Activated CD4-positive, alpha-beta T cell treated with anti-CD3 and anti-CD28 coated beads, Interleukin-2, amount 50 U/mL, for 1 hour (primary cell): ENCODE measurements at regions not wholly inside any gene's neighbourhood (a gene's known extent, or its start where the extent isn't known, plus 50 kb on each side); places are given as distances from the start of the nearest gene placed in this dataset.

Source experiments
- DNase-seq: peaks from one replicate; pipeline ENCODE4 v3.0.0-alpha.2; 2020

DNA sequence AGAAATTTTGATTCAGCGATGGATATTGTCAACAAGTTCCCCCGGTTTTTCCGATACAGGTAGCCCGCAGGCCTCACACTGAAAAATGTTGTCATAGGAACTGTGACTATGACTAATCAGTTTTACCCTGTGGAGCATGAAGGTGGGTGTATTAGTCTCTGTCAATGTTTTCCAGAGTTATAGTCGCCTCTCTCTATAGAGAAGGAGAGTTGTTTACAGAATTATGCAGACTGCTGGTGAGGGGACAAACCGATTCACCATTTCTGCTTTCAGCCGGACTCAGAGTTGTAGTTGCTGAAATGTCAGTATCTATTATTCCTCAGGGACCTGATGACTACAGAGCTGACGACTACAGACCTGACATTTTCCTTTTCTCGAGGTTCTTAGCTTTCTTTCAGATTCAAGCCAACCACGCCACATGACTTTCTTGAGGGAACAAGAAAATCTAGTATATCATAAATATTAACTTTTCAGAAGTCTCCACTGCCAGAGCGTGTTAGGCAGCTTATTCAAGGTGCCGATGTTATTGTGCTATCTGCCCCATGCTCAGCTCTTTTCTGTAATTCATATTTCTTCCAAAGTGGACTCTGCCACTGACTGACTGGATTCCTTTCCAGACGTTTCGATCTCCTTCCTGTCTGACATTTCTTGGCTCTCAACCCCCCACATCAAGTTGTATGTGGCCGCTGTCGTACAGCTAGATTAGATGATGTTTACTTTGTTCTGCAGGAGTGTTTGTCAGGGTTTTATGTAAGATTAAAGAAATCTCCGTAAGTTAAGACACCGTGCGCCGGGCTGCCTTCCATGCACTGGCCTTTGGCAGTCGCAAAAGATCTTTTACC is 178.1 kb downstream of the FGF1 start:
- DNase-seq, result no peak

DNA sequence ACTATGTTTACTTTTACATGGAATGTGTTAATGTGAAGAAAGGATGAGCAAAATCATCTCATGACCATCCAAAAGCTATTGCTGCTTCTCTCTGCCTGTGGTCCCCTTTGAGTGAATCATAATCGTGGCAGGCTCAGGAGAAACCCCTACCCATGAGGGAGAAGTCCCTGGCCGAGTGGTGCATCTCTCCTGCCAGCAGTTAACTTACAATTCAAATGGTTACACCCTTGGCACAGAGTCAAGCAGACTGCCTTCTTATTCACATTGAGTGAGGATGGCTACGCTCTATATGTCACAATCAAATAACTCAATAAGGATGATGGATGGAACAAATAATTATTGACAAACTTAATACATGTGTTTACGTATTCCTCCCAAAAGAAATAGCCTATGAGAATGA is 179.1 kb downstream of the FGF1 start:
- no peak for DNase-seq

- DNase-seq, result no peak
These were observed 179.8 kb downstream of the FGF1 start for GRCh38 chr5:142506046-142506445.

- no peak for DNase-seq
These were observed 177.1 kb upstream of the SPRY4 start for GRCh38 chr5:142501890-142502289.

- no peak for DNase-seq
These were observed 175.5 kb upstream of the SPRY4 start for GRCh38 chr5:142500227-142500905.

- DNase-seq, result no peak
These were observed 174.9 kb upstream of the SPRY4 start for GRCh38 chr5:142499591-142500226.

DNA sequence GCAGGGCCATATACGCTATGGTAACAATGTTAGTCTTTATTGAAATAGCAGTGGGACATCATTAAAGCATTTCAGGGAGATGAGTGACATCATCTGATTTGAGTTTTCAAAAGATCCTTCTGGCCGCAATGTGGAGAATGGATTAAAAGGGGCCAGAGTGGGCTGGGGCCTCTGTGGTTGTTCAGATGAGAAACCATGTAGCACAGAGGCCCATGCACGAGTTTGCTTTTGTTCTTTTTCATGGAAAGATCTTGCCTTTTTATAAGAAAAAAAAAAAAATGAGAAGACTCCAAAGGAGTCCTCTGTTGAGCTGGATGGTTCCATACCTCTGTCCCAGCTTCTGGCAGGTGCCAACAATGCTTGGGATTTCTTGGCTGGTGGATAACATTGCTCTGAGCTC is 173.5 kb upstream of the SPRY4 start:
- DNase-seq, result no peak

DNA sequence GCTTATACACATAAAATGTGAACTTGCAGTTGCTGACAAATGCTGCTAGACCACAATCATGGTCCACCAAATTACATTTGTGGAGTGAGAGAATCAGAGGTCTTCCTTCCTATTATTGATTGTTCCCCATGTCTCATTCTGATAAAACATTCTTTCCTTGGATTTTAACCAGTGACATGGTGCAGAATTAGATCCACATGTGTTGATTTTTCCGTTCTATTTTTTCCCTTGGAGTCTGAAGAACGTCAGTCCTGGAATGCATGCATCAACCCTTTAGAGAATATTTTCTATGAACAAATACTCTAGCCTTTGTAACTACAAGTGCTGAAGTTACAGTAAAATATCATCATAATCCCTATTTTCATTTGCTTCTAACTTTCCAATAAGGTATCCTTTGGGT is 170.7 kb upstream of the SPRY4 start:
- DNase-seq, result no peak

DNA sequence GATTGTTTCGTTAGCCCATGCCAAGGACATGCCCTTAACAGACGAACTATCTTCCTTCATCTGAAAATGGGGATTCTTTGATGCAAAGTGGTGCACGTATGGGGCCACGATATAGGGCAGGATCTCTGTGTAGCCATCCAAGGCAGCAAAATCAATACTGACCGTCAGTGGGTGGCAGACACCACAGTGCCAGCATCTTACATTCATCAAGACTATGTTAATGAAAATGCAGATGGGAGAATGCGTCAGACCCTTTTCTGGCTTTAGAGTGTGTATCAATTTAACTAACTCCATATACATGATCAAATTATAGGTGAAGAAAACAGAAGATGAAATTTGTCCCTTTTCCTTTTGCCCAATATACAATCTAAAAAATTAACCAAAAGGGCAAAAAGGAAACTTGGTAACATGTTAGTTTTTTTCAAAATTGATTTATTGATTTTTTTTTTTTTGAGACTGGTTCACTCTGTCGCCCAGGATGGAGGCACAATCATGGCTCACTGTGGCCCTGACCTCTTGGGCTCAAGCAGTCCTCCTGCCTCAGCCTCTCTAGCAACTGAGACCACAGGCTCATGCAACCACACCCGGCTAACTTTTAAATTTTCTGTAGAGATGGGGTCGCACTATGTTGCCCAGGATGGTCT is 169.2 kb upstream of the SPRY4 start:
- no peak for DNase-seq

- no peak for DNase-seq
These were observed 168.0 kb upstream of the SPRY4 start for GRCh38 chr5:142492781-142493281.

GRCh38 chr5:142491679-142492078 is 166.9 kb upstream of the SPRY4 start:
- DNase-seq, result no peak

- no peak for DNase-seq
These were observed 166.4 kb upstream of the SPRY4 start for GRCh38 chr5:142491270-142491669.

DNA sequence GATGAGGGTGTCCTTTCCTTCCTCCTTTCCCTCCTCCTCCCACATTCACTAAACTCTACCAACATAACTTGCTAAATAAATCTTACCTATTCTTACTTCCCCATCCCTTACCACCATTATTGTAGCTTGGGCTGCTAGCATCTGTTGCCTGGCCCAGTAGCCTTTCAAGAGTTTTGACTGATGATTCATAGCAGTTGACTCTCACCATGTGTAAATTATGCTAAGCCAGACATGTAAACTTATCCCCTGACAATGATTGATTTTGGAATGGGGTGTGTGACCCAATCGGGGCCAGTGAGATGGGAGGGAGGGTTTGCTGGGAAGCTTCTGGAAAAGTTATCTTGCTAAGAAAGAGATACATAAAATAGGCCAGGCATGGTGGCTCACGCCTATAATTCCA is 161.8 kb upstream of the SPRY4 start:
- no peak for DNase-seq

- DNase-seq, result no peak
These were observed 161.2 kb upstream of the SPRY4 start for GRCh38 chr5:142486020-142486419.

DNA sequence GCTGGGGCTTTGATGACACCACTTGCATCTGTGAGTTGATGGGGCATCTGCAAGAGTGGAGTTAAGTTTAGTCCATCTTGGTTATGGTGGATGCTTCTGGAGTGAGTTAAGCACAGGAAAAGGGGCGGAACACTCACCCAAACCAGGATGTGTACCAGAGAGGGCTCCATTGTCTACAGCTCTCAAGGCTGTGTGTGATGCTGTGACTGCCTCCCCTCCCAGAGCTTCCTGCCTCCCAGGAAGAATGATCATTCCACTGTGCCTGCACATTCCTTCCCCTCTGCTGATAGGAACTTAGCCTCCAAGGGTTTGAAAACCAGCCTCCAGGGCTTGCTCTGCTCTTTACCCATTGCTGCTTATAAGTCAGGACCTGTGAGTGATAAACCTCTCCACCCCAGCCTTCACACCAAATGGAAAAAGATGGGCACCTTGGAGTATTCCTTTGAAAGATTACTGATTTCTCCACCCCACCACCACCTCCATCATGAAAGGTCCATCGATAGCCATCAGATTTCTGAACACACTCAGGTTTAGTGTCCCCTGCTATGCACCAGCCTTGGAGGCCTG is 160.1 kb upstream of the SPRY4 start:
- DNase-seq, result no peak

GRCh38 chr5:142482207-142482606 is 157.4 kb upstream of the SPRY4 start:
- DNase-seq, result no peak

GRCh38 chr5:142481410-142481809 is 156.6 kb upstream of the SPRY4 start:
- no peak for DNase-seq

GRCh38 chr5:142479854-142480519 is 155.2 kb upstream of the SPRY4 start:
- no peak for DNase-seq

GRCh38 chr5:142479150-142479549 is 154.3 kb upstream of the SPRY4 start:
- DNase-seq, result no peak

GRCh38 chr5:142478113-142478512 is 153.3 kb upstream of the SPRY4 start:
- no peak for DNase-seq

GRCh38 chr5:142475102-142475513 is 150.3 kb upstream of the SPRY4 start:
- no peak for DNase-seq

- no peak for DNase-seq
These were observed 149.7 kb upstream of the SPRY4 start for GRCh38 chr5:142474431-142475094.
